ENCODE measurements at regions not wholly inside any gene's neighbourhood (a gene's known extent, or its start where the extent isn't known, plus 50 kb on each side); places are given as distances from the start of the nearest gene placed in this dataset.

- TF ChIP-seq EP300 (IDR thresholded peaks at IDR 0.05; ENCODE audit: borderline replicate concordance in 1 of 2, low read depth in 2 of 2, low read length in 2 of 2) (peak in 1 of 2 experiments; percentile 79; a peak in 1 of 3 replicates), EGR1 (IDR thresholded peaks at IDR 0.05; ENCODE audit: borderline replicate concordance, low read depth, low read length) (no peak), CBX8 (IDR thresholded peaks at IDR 0.05; ENCODE audit: borderline replicate concordance, low read depth, low read length) (no peak), ATF2 (IDR thresholded peaks at IDR 0.05; ENCODE audit: low read length) (peak; percentile 76), RFX5 (IDR thresholded peaks at IDR 0.05; ENCODE audit: borderline replicate concordance, low read depth, low read length) (no peak), SP1 (IDR thresholded peaks at IDR 0.05; ENCODE audit: low read depth, low read length) (peak; percentile 70), ASH2L (IDR thresholded peaks at IDR 0.05; ENCODE audit: low read length) (no peak), HDAC2 (IDR thresholded peaks at IDR 0.05; ENCODE audit: borderline replicate concordance in 1 of 2, low read depth in 2 of 2, low read length in 2 of 2) (peak in 1 of 2 experiments; percentile 78; a peak in 1 of 4 replicates), CBX5 (IDR thresholded peaks at IDR 0.05; ENCODE audit: low read depth, low read length) (no peak), SAP30 (IDR thresholded peaks at IDR 0.05; ENCODE audit: insufficient read depth, insufficient replicate concordance, low read length) (no peak), PHF8 (conservative IDR thresholded peaks at IDR 0.05; ENCODE audit: low read depth, low read length) (no peak), RNF2 (IDR thresholded peaks at IDR 0.05; ENCODE audit: borderline replicate concordance, low read depth, low read length, missing control alignments, poor library complexity, severe bottlenecking) (no peak), GABPA (IDR thresholded peaks at IDR 0.05; ENCODE audit: borderline replicate concordance, insufficient read depth, low read length) (no peak)
Measured at GRCh38 chr18:35851286-35851970, 121.1 kb upstream of the RMP24 start (continued).
